Ovary (tissue), 7 donors: ENCODE measurements at regions not wholly inside any gene's neighbourhood (a gene's known extent, or its start where the extent isn't known, plus 50 kb on each side); places are given as distances from the start of the nearest gene placed in this dataset.

Source experiments
- DNase-seq, 5 donors: peaks; one replicate each; pipeline ENCODE4 v3.0.0-alpha.2; 2019 to 2020
- H3K27ac ChIP-seq, 2 donors: fragments of 200-600 bp; one replicate each; pipeline versions ENCODE4 v1.5.1 to v1.8.0; 2019 to 2022
- H3K27me3 ChIP-seq: fragments of 200-600 bp; one replicate; pipeline ENCODE4 v1.8.0; 2022
- H3K36me3 ChIP-seq: fragments of 200-600 bp; sonication (generic); one replicate; pipeline ENCODE4 v1.5.1; 2019
- H3K4me1 ChIP-seq: one replicate; pipeline ENCODE4 v1.8.1; 2013; ENCODE audit warnings: mild to moderate bottlenecking, moderate library complexity; ENCODE audit not compliant: insufficient read depth
- H3K4me3 ChIP-seq: fragments of 200-600 bp; sonication (generic); one replicate; pipeline ENCODE4 v1.5.1; 2017
- H3K9me3 ChIP-seq, 2 donors: fragments of 200-600 bp in 1 of 2; sonication (generic) in 1 of 2; one replicate each; pipeline versions ENCODE4 v1.5.1 to v1.8.1; 2013 to 2019; ENCODE audit warnings: mild to moderate bottlenecking in 1 of 2, moderate library complexity in 1 of 2
- CTCF ChIP-seq, 3 donors: fragments of 450-650 bp in 2 of 3; fragments of 200-600 bp in 1 of 3; IDR thresholded peaks; one replicate each; pipeline versions ENCODE4 v1.5.1 to v1.8.0; 2016 to 2022; ENCODE audit warnings: antibody characterized with exemption in 3 of 3, mild to moderate bottlenecking in 1 of 3
- EP300 ChIP-seq: sonication (generic); formaldehyde crosslinking; IDR thresholded peaks from one replicate; pipeline ENCODE4 v1.6.1; 2017; ENCODE audit warnings: antibody characterized with exemption
- POLR2A ChIP-seq: fragments of 450-650 bp; IDR thresholded peaks from one replicate; pipeline ENCODE4 v1.6.1; 2017; ENCODE audit warnings: antibody characterized with exemption, mild to moderate bottlenecking, moderate library complexity
- WGBS, 3 donors: extraction: QIAGEN DNeasy Blood & Tissue Kit in 1 of 3; methylation state at CpG; one replicate each; pipeline versions ENCODE4 v1.1.5 to v1.1.7; 2013 to 2017; 5-methylcytosine and 5-hydroxymethylcytosine counted together
- intact Hi-C, 4 donors: fragments of 100-400 bp; cut with DNase I; formaldehyde crosslinking; loops; one replicate each; pipeline versions ENCODE4 v1.11.0 to v1.15.1; 2022 to 2023
- donor health status: DM: no; HTN: no; CAD: no; lungs with moderate emphysema.
- donor health status: DM: no; HTN: no; CAD: no.
- donor health status: Bipolar disorder and iron deficiency.
- donor health status: DM: no; HTN: no; CAD: no.
- donor health status: DM: yes; HTN: yes; CAD: no.

DNA sequence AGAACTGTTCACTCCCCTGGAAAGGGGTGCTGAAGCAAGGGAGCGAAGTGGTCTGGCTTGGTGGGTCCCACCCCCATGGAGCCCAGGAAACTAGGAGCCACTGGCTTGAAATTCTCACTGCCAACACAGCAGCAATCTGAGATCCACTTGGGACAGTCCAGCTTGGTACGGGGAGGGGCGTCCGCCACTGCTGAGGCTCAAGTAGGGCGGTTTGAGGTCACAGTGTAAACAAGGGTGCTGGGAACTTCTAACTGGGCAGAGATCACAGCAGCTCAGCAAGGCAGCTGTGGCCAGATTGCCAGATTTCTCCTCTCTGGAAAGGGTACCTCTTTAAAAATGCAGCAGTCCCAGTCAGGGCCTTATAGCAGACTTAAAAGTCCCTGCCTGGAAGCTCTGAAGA lies 53.9 kb upstream of the GALNTL6 start:
- Histone ChIP-seq H3K27ac (no peak overlapping the region), H3K4me3 (no peak overlapping the region), H3K4me1 (no peaks in the 10 kb centered on the region), H3K27me3 (no peaks in the 10 kb centered on the region), H3K9me3 (no peaks in the 10 kb centered on the region), H3K36me3 (no peaks in the 10 kb centered on the region)
- 87 to 89% (median 89%) methylated on average over 5 of the region's 5 CpGs for WGBS, 3 donors
- intact Hi-C loops: no loop called here
- TF ChIP-seq EP300: no peak
- no peak for TF ChIP-seq POLR2A
- no peak for TF ChIP-seq CTCF (IDR thresholded peaks at IDR 0.05)
- DNase-seq: no peak

- 70 to 79% (median 73%) methylated on average over 2 of the region's 2 CpGs for WGBS, 3 donors
- Histone ChIP-seq H3K27ac (no peak overlapping the region), H3K4me3 (no peak overlapping the region), H3K27me3 (no peaks in the 10 kb centered on the region), H3K4me1 (no peaks in the 10 kb centered on the region), H3K36me3 (no peaks in the 10 kb centered on the region), H3K9me3 (no peaks in the 10 kb centered on the region)
- intact Hi-C loops: no loop called here
- no peak for DNase-seq
- TF ChIP-seq EP300: no peak
These were observed 61.7 kb upstream of the GALNTL6 start for GRCh38 chr4:171751538-171751937.

GRCh38 chr4:171746418-171746817 lies 66.8 kb upstream of the GALNTL6 start:
- no peak overlapping the region for H3K4me3 ChIP-seq
- DNase-seq: no peak

DNA sequence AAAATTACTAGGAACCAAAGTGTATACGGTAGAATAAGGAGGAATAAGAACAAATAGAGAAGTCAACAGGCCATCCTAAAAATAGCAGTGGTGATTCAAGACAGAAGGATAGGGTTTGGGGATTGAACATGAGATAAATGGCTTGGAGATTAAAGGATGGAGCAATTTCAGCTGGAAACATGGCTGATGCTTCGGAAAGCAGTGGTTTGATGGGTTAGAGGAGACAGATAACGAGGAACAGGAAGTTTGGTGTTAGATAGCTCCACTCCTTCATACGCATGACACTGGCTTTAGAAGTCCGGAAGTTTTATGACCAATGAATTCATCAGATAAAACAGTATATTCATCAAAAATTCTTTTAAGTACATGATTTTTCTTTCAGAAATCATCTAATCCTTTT lies 70.8 kb upstream of the GALNTL6 start:
- H3K27me3 ChIP-seq: no peaks in the 10 kb centered on the region
- no peaks in the 10 kb centered on the region for H3K9me3 ChIP-seq
- intact Hi-C loops: no loop called here
- no peaks in the 10 kb centered on the region for H3K36me3 ChIP-seq
- WGBS, 3 donors: 57 to 66% (median 60%) methylated on average over 5 of the region's 5 CpGs
- H3K4me1 ChIP-seq: no peaks in the 10 kb centered on the region
- no peak overlapping the region for H3K27ac ChIP-seq
- no peak for TF ChIP-seq EP300
- TF ChIP-seq CTCF (IDR thresholded peaks at IDR 0.05): no peak
- no peak for TF ChIP-seq POLR2A
- DNase-seq: no peak
- H3K4me3 ChIP-seq: no peak overlapping the region

More at GRCh38 chr4:171746418-171746817, 66.8 kb upstream of the GALNTL6 start:
- Histone ChIP-seq H3K36me3 (no peaks in the 10 kb centered on the region), H3K9me3 (no peaks in the 10 kb centered on the region), H3K27me3 (no peaks in the 10 kb centered on the region), H3K4me1 (no peaks in the 10 kb centered on the region), H3K27ac (no peak overlapping the region)
- intact Hi-C loops: no loop called here
- no peak for TF ChIP-seq CTCF (IDR thresholded peaks at IDR 0.05)

DNA sequence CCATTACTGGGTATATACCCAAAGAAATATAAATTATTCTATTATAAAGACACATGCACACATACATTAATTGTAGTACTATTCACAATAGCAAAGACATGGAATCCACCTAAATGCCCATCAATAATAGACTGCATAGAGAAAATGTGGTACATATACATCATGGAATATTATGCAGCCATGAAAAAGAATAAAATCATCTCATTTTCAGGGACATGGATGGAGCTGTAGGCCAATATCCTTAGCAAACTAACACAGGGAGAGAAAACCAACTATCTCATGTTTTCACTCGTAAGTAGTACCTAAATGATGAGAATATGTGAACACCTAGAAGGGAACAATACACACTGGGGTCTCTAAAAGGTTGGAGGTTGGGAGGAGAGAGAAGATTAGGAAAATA lies 86.0 kb upstream of the GALNTL6 start:
- no peak overlapping the region for H3K27ac ChIP-seq
- TF ChIP-seq EP300 (no peak), CTCF (IDR thresholded peaks at IDR 0.05) (no peak)
- intact Hi-C loops: no loop called here
- H3K9me3 ChIP-seq: no peaks in the 10 kb centered on the region
- H3K4me1 ChIP-seq: no peaks in the 10 kb centered on the region
- H3K36me3 ChIP-seq: no peaks in the 10 kb centered on the region
- DNase-seq: no peak
- no peaks in the 10 kb centered on the region for H3K27me3 ChIP-seq
- 77 to 86% (median 82%) methylated on average over 1 of the region's 1 CpG for WGBS, 3 donors
- H3K4me3 ChIP-seq: no peak overlapping the region
